WI38 (cell line): ENCODE measurements at regions not wholly inside any gene's neighbourhood (a gene's known extent, or its start where the extent isn't known, plus 50 kb on each side); places are given as distances from the start of the nearest gene placed in this dataset.

Experiments
- H3K4me3 ChIP-seq: 2 replicates; pipeline ENCODE4 v1.5.1; 2011; ENCODE audit warnings: low read depth, mild to moderate bottlenecking, control low read depth, low read length
- TF ChIP-seq, protein P1 (sequence below): IDR thresholded peaks from 2 replicates; pipeline ENCODE4 v1.5.1; 2012; ENCODE audit warnings: low read depth, mild to moderate bottlenecking, control low read depth, low read length

DNA sequence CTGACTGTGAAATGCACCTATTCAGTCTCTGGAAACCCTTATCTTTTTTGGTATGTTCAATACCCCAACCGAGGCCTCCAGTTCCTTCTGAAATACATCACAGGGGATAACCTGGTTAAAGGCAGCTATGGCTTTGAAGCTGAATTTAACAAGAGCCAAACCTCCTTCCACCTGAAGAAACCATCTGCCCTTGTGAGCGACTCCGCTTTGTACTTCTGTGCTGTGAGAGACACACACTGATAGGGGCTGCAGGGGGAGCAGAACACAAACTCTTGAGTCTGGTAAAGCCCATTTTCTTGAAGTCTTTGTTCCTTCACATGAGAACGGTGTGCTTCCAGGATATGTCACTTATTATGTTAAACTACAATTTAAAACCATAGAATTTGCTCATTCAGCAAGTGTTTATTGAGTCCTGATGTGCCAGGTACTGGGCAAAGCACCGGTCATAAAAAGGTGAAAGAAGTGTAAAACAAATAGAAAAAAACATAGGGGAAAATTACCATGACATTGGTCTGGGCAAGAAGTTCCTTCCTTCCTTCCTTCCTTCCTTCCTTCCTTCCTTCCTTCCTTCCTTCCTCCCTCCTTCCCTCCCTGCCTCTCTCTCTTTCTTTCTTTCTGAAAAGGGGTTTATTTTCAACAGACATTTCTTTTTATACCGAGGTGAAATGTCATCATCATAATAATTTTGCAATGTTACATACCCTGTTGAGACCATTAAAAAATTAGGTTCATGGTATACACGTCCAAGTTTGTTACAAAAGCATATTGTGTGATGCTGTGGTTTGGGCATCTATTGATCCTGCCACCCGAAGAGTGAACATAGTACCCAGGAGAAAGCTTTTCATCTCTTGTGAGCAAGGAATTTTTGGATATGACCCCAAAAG, 50.7 kb upstream of the OR4E1 start:
- H3K4me3 ChIP-seq: no peak overlapping the region
- TF ChIP-seq, protein P1, sequence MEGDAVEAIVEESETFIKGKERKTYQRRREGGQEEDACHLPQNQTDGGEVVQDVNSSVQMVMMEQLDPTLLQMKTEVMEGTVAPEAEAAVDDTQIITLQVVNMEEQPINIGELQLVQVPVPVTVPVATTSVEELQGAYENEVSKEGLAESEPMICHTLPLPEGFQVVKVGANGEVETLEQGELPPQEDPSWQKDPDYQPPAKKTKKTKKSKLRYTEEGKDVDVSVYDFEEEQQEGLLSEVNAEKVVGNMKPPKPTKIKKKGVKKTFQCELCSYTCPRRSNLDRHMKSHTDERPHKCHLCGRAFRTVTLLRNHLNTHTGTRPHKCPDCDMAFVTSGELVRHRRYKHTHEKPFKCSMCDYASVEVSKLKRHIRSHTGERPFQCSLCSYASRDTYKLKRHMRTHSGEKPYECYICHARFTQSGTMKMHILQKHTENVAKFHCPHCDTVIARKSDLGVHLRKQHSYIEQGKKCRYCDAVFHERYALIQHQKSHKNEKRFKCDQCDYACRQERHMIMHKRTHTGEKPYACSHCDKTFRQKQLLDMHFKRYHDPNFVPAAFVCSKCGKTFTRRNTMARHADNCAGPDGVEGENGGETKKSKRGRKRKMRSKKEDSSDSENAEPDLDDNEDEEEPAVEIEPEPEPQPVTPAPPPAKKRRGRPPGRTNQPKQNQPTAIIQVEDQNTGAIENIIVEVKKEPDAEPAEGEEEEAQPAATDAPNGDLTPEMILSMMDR: no peak

DNA sequence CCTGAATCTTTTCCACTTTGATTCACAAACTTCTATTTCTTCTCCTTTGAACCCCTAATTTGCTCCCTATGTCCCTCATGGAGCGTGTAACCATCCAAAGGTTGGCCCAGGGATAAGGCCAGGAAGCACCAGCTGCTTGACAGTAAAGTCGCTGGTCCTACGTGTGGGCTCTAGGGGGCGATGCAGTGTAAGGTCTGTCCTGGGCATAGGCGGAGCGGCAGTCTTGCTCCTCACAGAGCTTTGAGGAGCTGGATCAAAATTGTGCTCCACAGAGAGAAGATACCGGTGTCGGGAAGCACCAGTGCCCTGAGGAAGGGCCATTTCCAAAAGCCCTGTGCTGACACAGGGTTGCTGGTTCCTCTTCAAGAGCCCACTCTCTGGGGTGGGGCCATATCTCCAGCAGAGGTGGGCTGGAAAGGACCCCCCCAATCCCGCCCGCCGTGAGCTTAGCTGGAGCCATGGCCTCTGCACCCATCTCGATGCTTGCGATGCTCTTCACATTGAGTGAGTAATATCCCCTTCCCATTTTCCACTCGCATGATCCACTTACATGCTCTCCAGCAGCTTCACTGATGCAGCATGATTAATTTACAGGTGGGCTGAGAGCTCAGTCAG, 49.9 kb upstream of the OR4E1 start:
- H3K4me3 ChIP-seq: no peak overlapping the region
- TF ChIP-seq, protein P1: no peak
